Stimulated activated CD8-positive, alpha-beta memory T cell treated with anti-CD3 and anti-CD28 coated beads, Interleukin-4, amount 100 ng/mL, for 24 hours (primary cell): ENCODE measurements at regions not wholly inside any gene's neighbourhood (a gene's known extent, or its start where the extent isn't known, plus 50 kb on each side); places are given as distances from the start of the nearest gene placed in this dataset.
"Not testable (repeated sequence)": the region's sequence is repeated elsewhere in the genome, so short reads cannot be mapped to it uniquely, and the experiment has no call there.

Source experiments
- DNase-seq: peaks from one replicate; pipeline ENCODE4 v3.0.0-alpha.2; 2020; ENCODE audit warnings: low read depth

DNA sequence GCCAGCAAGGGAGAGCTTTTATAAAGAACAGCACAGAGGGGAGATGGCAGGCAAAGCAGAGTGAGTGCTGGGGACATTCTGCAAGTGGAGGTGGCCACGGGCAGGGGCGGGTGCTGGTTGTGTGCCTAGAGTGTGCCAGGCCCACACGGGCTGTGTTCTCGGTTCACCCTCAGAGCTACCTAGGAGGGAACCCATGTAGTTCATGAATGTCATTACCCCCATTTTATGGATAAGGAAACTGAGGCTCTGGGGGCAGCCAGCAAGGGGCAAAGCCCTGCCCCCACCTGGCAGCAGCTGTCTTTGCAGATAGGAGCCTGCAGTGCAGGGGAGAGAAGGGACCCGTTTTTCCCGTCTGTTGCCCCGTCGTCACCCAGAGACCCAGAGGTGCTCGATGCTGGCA, 85.2 kb upstream of the NCOR2 start:
- no peak for DNase-seq

DNA sequence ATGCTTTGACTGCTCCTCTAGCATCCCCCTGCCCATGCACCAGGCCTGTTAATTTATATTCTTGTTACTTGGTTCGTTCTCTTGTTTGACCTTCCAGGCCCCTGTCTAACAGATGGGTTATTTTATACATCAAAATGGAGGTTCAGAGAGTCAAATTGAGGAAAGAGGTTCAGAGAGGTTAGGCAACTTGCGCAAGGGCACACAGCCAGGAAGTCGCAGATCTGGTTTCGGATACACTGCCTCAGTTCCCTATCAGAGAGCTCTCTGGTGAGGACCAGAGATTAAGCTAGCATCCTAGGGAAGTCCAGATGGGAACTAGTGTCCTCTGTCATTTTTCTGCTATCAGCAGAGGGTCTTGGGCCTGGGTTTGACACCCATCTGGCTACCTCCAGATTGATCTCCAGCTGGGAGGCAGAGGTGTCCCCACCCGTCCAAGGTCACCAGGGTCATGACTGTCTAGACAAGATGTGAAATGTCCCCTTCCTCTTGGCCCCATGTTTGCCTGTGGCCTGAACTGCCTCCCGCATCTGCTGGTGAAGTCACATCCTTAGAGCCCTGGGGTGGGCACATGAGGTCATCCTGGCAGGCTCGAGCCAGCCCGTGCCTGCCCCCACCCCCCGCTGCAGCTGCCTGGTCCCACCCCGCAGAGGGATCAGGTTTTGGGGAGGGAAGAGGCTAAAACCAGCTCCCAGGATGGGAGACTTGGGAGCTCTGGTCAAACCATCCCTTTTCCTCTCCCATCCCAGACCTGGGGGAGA, 84.3 kb upstream of the NCOR2 start:
- DNase-seq, result no peak

DNA sequence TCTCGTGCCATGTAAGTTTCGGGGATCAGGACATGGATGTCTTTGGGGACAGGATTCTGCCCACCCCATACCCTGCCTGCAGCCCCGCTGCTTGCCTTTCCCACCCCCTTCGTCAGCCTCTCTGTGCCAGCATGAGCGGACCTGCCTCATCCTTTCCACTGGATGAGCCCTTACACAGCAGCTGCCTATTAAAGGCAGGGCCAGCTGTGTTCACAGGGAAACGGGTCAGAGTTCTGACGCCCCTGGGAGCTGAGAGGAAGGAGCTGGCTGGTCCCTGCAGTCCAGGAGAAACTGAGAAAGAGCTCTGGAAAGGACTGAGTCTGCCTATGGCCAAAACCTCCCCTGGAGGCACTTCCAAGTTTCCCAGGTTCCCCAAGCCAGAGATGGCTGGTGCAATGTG, 83.5 kb upstream of the NCOR2 start:
- DNase-seq, result no peak

DNA sequence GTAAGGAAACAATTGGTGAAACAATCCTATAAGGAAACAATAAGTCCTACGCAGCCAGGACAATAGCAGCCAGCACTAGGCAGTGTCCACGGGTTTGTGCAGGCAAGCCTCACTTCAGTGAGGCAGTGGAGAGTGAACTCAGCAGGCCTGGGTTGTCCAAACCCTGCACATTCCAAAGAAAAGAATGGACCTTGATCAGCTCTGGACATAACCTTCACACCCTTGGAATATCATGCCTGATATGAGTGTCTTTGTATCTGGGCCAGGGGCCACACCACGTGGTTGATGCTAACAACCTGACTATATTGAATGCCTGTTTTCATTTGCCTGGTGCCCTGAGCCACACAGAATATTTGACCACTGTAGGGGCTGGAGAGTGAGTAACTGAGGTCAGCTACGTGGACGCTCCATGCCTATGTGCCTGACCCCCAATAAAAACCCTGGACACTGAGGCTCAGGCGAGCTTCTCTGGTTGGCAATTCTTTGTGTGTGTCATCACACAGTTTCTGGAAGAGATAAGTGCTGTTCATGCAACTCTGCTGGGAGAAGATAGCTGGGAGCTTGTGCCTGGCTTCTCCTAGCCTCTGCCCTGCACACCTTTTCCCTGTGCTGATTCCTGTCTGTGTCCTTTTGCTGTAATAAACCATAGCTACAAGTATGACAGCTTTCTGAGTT, 81.4 kb upstream of the NCOR2 start:
- no peak for DNase-seq

DNA sequence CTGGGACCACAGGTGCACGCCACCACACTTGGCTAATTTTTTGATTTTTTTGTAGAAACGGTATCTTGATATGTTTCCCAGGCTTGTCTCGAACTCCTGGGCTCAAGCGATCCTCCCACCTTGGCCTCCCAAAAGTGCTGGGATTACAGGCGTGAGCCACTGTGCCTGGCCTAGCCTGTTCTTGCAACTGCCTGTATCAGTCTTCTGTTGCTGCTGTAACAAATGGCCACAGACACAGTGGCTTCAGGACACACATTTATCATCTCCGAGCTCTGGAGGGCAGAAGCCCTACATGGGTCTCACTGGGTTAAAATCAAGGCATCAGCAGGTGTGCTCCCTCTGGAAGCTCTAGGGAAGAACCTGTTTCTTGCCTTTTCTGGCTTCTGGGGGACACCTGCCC, 79.9 kb upstream of the NCOR2 start:
- no peak for DNase-seq

DNA sequence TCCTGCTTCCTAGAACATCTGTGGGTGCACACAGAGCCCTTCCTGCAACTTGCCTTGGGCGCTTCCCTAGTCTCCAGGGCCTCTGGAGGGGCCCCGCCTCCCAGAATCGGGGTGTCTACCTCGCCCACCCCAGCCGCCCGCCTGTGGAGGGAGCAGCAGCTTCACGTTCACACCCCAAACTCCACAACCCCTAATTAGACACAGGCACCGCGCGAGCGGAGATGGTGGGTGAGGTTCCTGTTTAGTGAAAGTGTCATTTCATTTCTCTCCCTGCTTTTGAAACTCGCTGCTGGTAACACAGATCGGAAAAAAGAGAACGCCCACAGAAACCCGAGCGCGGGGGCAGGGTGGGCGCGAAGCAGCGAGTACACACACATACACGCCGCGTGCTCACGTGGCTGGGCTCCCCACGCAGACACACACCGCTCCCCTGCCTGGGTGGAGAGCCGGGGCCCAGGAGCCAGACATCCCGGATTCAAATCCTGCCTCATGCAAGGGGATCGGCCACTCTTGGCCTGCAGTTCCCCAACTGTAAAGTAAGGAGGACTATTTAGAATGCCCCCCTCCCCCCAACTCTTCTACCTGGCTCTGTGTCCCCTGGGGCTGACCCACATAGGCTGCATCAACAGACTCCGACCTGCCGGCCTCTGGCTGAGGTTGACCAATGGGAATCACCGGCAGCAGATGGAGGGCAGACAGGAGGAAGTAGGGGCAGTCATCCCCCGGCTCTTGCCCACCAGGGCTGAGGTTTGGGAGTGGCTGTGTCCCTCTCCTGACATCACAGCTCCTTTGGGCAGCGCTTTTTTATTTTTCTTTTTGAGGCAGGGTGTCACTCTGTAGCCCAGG, 79.2 kb upstream of the NCOR2 start:
- peak; percentile 57 for DNase-seq

DNA sequence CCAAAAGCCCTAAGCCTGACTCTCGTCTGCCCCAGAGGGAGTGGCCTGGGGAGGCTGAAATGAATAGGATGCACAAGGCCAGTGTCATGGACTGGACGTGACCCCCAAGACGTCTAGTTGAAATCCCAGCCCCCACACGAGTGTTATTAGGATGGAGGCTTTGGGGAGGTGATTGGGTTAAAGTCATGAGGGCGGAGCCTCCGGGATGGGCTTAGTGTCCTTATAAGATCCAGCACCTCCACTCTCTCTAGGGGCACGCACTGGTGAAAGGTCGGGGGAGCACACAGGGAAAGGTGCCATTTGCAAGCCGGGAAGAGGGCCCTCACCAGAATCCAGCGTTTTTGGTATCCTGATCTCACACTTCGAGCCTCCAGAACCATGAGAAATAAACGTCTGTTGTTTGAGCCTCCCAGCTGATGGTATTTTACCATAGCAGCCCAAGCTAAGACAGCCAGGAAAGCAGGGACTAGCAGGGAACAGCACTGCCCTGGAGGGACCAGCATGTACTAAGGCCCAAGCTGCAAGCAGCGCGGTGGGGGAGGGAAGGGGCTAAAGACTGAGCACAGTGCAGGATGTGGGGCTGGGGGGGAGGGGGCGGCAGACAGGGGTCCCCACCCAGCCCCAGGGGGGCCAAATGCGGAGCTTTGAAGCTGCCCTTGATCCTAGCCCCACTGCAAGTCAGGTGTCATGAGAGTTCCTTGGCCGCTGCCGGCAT, 78.3 kb upstream of the NCOR2 start:
- DNase-seq, result no peak

DNA sequence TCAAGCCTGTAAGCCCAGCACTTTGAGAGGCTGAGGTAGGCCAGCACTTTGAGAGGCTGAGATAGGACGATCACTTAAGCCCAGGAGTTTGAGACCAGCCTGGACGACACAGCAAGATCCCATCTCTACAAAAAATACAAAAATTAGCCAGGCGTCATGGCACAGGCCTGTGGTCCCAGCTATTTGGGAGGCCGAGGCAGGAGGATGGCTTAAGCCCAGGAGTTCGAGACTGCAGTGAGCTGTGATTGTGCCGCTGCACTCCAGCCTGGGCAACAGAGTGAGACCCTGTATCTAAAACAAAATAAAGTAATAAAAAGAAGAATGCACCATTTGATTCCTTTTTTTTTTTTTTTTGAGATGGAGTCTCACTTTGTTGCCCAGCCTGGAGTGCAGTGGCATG, 76.4 kb upstream of the NCOR2 start:
- not testable (repeated sequence) for DNase-seq

DNA sequence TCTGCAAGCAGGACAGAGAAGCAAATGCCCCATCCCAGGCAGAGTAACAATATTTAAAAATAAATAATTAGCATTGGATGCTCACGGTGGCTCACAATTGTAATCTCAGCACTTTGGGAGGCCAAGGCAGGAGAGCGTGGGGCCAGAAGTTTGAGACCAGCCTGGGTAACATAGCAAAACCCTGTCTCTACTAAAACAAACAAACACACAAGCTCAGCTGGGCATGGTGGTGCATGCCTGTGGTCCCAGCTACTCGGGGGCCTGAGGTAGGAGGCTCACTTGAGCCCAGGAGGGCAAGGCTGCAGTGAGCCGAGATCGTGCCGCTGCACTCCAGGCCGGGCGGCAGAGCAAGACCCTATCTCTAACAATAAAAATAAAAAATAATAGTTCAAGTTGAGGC, 74.7 kb upstream of the NCOR2 start:
- DNase-seq, result no peak

DNA sequence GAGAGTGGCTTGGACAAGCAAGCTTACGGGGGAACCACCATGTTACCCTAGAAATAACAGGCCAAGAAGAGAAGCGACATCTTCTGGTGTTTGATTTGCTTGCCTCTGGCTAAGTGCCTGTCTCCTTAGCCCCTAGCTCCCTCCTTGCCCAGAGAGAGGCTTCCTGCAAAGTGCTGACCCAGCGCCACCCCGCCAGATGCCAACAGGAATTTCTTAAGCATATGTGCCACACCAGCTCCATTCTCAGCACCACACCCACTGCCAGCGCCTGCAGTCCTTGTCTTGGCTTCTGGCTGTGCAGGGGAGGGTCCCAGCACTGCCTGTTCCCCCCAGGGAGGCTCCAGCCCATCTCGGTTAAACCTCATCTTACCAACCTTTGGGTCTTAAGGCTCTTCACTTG, 74.2 kb upstream of the NCOR2 start:
- no peak for DNase-seq

DNA sequence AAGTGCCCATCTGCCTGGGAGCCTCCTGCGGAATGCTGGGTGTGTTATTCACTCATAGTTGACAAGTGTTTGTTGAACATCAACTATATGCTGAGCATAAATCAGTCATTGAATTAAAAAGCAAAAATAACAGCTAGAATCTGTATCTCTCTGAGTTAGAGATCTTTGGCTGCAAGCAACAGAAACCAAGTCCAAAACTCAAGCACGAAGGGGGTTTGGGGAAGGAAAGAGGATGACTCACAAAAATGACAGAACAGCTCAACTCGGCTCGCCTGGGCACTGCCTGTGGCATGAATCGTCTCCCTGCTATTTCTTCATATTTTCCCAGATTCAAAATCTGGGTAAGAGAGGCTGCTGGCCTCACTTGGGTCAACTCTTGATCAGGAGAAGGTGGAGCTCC, 72.6 kb upstream of the NCOR2 start:
- DNase-seq, result no peak

DNA sequence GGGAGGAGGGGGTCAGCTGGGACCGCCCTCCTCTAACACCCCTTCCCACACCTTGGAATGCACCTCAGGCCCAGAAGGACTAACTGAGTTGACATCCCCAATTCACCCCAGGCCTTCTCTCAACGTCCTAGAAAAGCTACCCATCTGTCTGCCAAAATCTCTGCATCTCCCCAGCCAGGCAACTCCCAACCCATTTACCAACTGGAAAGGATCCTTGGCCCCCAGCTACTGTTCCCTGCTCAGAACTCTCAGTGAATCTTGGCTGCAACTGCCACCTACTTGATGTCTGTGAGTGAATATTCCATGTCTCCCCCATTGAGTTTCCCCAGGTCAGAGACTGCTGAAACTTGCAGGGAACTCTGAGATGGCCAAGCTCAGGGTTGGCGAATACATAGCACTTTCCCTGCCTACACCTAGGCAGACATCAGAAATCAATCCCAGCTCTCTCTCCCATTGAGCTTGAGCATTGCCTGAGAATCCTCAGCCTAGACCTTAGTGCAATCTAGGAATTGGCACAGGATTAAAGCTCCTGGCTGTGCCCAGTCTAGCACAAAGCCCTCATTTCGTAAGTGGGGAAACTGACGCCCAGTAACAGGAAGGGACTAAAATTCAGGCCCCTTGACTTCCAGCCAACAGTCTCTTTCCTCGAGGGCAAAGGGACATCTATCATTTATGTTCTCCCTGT, 71.9 kb upstream of the NCOR2 start:
- DNase-seq, result no peak

DNA sequence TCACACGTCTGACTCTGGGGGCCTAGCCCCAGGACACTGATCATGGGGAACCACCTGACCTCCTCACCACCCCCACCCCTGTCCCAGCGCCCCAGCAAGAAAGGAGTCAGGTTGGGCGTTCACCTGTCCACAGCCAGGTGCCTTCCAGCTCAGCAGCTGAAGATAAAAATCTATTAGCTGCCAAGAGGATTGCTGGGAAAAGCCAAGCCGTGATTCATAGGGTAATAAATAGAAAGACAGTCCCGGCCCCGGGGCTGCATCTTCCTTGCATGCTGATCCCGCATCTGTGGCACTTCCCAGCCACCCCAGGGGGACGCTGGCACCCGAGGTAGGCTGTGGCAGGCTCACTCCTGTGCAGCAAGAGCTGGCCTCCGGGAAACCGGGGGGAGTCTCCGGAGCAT, 70.2 kb upstream of the NCOR2 start:
- DNase-seq, result no peak

DNA sequence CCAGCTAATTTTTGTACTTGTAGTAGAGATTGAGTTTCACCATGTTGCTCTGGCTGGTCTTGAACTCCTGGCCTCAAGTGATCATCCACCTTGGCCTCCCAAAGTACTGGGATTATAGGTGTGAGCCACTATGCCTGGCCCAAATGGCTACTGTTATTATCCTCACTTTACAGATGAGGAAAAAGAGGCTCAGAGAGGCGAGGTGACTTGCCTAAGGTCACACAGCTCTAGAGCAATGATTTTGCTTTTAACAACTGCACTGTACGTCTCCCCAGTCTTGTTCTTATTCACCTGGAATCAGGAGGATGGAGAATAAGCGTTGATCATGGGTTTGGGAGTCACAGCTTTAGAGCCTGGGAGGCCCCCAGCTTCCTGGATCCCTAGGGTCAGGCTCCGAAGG, 69.8 kb upstream of the NCOR2 start:
- no peak for DNase-seq

DNA sequence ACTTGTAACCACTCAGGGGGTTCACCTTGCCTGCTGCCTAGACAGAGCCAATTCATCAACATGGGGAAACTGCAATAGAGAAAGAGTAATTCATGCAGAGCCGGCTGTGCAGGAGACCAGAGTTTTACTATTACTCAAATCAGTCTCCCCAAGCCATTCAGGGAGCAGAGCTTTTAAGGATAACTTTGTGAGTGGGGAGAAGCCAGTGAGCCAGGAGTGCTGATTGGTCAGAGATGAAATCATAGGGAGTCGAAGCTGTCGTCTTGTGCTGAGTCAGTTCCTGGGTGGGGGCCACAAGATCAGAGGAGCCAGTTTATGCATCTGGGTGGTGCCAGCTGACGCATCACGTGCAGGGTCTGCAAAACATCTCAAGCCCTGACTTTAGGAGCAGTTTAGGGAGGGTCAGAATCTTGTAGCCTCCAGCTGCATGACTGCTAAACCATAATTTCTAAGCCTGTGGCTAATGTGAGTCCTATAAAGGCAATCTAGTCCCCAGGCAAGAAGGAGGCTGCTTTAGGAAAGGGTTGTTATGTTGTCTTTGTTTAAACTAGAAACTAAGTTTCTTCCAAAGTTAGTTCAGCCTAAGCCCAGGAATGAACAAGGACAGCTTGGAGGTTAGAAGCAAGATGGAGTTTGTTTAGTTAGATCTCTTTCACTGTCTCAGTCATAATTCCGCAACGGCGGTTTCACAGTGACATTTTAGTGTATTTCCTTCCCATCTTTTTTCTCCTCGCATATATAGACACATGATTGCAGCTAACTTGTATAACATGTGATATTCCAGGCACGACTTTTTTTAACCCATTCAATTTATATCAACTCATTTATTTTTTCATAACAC, 68.9 kb upstream of the NCOR2 start:
- peak; percentile 11 for DNase-seq

DNA sequence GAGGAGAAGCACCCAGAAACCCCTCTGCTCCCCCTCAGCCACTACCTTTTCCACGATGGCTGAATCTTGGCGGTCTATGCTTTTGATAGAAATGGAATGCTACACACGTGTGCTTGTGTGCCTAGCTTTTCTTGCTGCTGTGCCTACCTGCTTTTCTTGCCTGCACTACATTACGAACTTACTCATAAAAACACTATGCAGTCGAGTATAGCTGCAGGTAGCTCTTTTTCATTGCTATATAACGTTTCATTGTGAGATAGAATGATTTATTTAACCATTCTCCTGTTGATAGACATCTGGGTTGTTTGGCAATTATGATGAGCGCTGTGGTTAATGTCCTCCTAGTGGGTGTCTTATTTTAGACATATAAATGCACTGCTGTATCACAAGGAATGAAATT, 67.9 kb upstream of the NCOR2 start:
- DNase-seq, result no peak

DNA sequence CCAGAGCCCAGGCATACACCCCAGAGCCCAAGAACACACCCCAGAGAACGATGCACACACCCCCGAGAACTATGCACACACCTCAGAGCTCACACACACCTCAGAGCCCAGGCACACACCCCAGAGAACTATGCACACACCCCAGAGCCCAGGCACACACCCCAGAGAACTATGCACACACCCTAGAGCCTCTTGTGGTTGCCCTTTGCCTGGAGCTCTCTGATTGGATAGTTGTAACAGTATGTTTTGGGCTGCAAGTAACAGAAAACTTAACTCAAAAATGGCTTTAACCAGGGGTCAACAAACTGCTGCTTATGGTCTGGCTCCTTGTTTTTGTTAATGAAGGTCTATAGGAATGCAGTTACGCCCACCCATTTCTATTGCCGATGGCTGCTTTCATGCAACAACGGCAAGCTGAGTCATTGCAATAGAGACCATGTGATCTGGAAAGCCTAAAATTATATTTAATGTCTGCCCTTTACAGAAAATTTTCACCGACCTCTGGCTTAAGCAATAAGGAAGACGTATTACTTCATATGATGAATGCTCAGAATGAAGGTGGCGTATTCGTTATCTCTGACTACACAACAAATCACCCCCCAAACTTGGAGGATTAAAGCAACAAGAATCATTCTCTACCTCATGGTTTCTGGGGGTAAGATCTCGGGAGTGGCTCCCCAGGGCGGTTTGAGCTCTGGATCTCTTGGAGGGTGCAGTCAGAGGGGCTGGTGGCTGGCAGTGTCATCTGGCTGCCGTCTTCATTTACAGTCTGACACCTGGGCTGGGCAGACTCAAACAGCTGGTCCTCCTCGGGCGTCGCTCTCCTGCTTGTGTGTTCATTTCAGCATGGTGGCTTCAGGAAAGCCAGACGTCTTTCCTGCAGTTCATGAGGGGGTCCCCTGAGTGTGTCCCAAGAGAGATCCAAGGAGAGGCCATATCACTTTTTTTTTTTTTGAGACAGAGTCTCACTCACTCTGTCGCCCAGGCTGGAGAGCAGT, 66.3 kb upstream of the NCOR2 start:
- no peak for DNase-seq

DNA sequence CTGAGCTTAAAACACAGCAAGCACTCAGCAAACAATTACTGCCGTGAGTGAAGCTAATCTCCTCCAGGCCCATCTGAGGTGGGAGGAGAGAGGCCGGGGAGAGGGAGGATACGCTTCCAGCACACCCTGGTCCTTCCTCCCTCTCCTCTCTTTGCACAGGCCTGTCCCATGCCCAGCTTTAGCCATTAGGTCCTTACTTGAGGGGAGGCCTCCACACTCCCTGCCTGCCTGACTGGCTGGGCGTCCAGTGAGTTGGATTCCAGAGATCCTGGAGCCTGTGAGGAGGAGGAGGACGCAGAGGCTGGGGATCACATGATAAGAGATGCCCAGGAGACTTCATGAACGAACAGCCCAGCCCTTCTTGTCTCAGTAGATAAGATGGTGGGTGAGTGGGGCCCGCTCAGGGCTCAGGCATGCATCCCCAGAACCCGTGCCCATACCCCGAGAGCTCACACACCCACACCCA, 65.1 kb upstream of the NCOR2 start:
- no peak for DNase-seq

DNA sequence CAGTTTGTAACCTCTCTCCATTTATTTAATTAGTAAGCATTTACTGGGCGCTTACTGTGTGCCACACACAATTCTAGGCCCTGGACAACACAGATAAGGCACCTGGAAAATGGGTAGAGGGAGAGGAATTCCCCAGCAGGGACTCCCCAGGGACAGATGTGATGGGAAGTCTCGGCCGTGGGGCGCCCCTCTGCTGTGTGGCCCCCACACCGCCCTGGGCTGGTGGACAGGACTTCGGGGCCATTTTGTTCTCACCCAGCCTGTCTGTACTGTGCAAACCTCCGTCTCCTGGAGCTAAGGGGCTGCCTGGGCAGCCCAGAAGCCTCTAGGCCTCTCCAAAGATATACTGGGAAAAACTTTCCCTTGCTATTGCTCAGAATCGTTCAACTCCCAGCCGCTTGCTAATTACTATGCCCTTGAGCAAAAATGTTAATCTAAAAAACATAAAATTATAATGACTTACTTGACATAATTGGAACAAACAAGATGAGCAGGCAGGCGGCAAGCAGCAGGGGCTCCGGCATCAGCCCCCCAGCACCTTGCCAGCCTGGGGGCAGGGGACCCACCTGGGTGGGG, 64.4 kb upstream of the NCOR2 start:
- DNase-seq, result no peak
